Ovary (tissue), 7 donors: ENCODE measurements at regions not wholly inside any gene's neighbourhood (a gene's known extent, or its start where the extent isn't known, plus 50 kb on each side); places are given as distances from the start of the nearest gene placed in this dataset.

Experiments
- DNase-seq, 5 donors: peaks; one replicate each; pipeline ENCODE4 v3.0.0-alpha.2; 2019 to 2020
- H3K27ac ChIP-seq, 2 donors: fragments of 200-600 bp; one replicate each; pipeline versions ENCODE4 v1.5.1 to v1.8.0; 2019 to 2022
- H3K27me3 ChIP-seq: fragments of 200-600 bp; one replicate; pipeline ENCODE4 v1.8.0; 2022
- H3K36me3 ChIP-seq: fragments of 200-600 bp; sonication (generic); one replicate; pipeline ENCODE4 v1.5.1; 2019
- H3K4me1 ChIP-seq: one replicate; pipeline ENCODE4 v1.8.1; 2013; ENCODE audit warnings: mild to moderate bottlenecking, moderate library complexity; ENCODE audit not compliant: insufficient read depth
- H3K4me3 ChIP-seq: fragments of 200-600 bp; sonication (generic); one replicate; pipeline ENCODE4 v1.5.1; 2017
- H3K9me3 ChIP-seq, 2 donors: fragments of 200-600 bp in 1 of 2; sonication (generic) in 1 of 2; one replicate each; pipeline versions ENCODE4 v1.5.1 to v1.8.1; 2013 to 2019; ENCODE audit warnings: mild to moderate bottlenecking in 1 of 2, moderate library complexity in 1 of 2
- EP300 ChIP-seq: sonication (generic); formaldehyde crosslinking; IDR thresholded peaks from one replicate; pipeline ENCODE4 v1.6.1; 2017; ENCODE audit warnings: antibody characterized with exemption
- POLR2A ChIP-seq: fragments of 450-650 bp; IDR thresholded peaks from one replicate; pipeline ENCODE4 v1.6.1; 2017; ENCODE audit warnings: antibody characterized with exemption, mild to moderate bottlenecking, moderate library complexity
- WGBS, 3 donors: extraction: QIAGEN DNeasy Blood & Tissue Kit in 1 of 3; methylation state at CpG; one replicate each; pipeline versions ENCODE4 v1.1.5 to v1.1.7; 2013 to 2017; 5-methylcytosine and 5-hydroxymethylcytosine counted together
- intact Hi-C, 4 donors: fragments of 100-400 bp; cut with DNase I; formaldehyde crosslinking; loops; one replicate each; pipeline versions ENCODE4 v1.11.0 to v1.15.1; 2022 to 2023
- TF ChIP-seq, protein P1 (sequence below), 3 donors: fragments of 450-650 bp in 2 of 3; fragments of 200-600 bp in 1 of 3; IDR thresholded peaks; one replicate each; pipeline versions ENCODE4 v1.5.1 to v1.8.0; 2016 to 2022; ENCODE audit warnings: antibody characterized with exemption in 3 of 3, mild to moderate bottlenecking in 1 of 3
- donor health status: DM: no; HTN: no; CAD: no; lungs with moderate emphysema.
- donor health status: DM: no; HTN: no; CAD: no.
- donor health status: Bipolar disorder and iron deficiency.
- donor health status: DM: no; HTN: no; CAD: no.
- donor health status: DM: yes; HTN: yes; CAD: no.

GRCh38 chrX:144253356-144253755 is 369.5 kb downstream of the UBE2NL start:
- no peak for TF ChIP-seq POLR2A
- TF ChIP-seq EP300, result no peak
- TF ChIP-seq, protein P1, sequence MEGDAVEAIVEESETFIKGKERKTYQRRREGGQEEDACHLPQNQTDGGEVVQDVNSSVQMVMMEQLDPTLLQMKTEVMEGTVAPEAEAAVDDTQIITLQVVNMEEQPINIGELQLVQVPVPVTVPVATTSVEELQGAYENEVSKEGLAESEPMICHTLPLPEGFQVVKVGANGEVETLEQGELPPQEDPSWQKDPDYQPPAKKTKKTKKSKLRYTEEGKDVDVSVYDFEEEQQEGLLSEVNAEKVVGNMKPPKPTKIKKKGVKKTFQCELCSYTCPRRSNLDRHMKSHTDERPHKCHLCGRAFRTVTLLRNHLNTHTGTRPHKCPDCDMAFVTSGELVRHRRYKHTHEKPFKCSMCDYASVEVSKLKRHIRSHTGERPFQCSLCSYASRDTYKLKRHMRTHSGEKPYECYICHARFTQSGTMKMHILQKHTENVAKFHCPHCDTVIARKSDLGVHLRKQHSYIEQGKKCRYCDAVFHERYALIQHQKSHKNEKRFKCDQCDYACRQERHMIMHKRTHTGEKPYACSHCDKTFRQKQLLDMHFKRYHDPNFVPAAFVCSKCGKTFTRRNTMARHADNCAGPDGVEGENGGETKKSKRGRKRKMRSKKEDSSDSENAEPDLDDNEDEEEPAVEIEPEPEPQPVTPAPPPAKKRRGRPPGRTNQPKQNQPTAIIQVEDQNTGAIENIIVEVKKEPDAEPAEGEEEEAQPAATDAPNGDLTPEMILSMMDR (IDR thresholded peaks at IDR 0.05), result no peak
- Histone ChIP-seq H3K27ac (no peak overlapping the region), H3K36me3 (no peaks in the 10 kb centered on the region), H3K4me1 (no peaks in the 10 kb centered on the region), H3K27me3 (no peaks in the 10 kb centered on the region), H3K9me3 (no peaks in the 10 kb centered on the region), H3K4me3 (no peak overlapping the region)
- WGBS, 3 donors, result 52 to 69% (median 68%) methylated on average over 1 of the region's 1 CpG
- intact Hi-C loops, result no loop called here
- no peak for DNase-seq

DNA sequence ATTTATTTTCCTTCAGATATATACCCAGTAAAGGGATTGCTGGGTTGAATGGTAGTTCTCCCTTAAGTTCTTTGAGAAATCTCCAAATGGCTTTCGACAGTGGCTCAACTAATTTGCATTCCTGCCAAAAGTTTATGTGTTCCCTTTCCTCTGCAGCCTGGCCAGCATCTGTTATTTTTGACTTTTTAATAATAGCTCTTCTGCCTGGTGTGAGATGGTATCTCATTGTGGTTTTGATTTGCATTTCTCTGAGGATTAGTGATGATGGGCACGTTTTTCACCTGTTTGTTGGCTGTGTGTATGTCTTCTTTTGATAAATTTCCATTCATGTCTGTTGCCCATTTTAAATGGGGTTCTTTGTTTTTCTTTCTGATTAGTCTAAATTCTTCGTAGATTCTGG is 375.2 kb downstream of the UBE2NL start:
- H3K4me3 ChIP-seq, result no peak overlapping the region
- no peak for DNase-seq
- intact Hi-C loops, result no loop called here

DNA sequence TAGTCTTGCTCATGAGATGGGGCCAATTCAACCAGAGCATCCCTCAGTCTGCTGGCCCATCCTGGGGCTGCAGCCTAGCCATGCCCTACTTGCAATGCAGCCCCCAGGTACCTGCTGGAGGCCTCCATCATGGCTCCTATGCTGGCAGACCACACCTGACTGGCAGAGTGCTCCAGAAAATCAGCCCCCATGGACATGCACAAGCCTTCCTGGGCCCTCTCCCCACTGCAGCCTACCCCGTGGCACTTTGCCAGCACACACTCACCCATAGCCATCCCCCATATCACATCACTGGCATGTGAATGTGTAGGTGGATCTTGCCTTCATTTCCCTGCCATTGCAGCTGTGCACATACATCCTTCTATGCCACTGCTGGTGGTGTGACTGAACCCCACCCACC is 381.8 kb downstream of the UBE2NL start:
- WGBS, 3 donors, result 29 to 38% (median 30%) methylated on average over 1 of the region's 1 CpG

More for the DNA sequence above, 375.2 kb downstream of the UBE2NL start:
- TF ChIP-seq EP300, result no peak
- no peak for TF ChIP-seq POLR2A
- TF ChIP-seq, protein P1 (IDR thresholded peaks at IDR 0.05), result no peak
- Histone ChIP-seq H3K36me3 (no peaks in the 10 kb centered on the region), H3K9me3 (no peaks in the 10 kb centered on the region), H3K4me1 (no peaks in the 10 kb centered on the region), H3K27ac (no peak overlapping the region), H3K27me3 (no peaks in the 10 kb centered on the region)
- WGBS, 3 donors, result 38 to 45% (median 40%) methylated on average over 3 of the region's 3 CpGs

DNA sequence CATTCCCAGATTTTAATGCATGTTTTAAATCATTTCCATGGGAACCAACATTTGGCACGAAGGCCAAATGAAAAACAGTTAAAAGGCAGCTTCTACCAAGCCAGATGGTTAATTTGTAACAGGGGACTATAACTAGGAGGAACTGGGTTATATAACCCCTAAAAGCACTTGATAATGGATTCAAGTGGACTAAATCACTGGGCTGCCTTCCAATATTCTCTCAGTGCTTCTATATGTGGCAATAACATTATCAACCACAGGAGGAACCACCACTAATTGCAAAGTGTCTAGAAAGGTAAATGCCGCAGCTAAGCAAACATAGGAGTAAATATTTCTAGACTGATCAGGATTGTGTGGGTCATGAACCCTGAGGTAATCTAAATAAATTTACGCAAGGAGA is 391.5 kb downstream of the UBE2NL start:
- Histone ChIP-seq H3K4me1 (no peaks in the 10 kb centered on the region), H3K9me3 (no peaks in the 10 kb centered on the region), H3K27ac (no peak overlapping the region), H3K36me3 (no peaks in the 10 kb centered on the region), H3K27me3 (no peaks in the 10 kb centered on the region), H3K4me3 (no peak overlapping the region)
- intact Hi-C loops, result no loop called here
- TF ChIP-seq, protein P1 (IDR thresholded peaks at IDR 0.05), result no peak
- no peak for TF ChIP-seq EP300
- TF ChIP-seq POLR2A, result no peak
- 36 to 38% (median 38%) methylated on average over 3 of the region's 3 CpGs for WGBS, 3 donors
- no peak for DNase-seq

More for the DNA sequence above, 381.8 kb downstream of the UBE2NL start:
- no peak overlapping the region for H3K4me3 ChIP-seq
- H3K9me3 ChIP-seq, result no peaks in the 10 kb centered on the region
- intact Hi-C loops, result no loop called here
- H3K4me1 ChIP-seq, result no peaks in the 10 kb centered on the region
- no peaks in the 10 kb centered on the region for H3K27me3 ChIP-seq
- TF ChIP-seq EP300 (no peak), POLR2A (no peak)
- TF ChIP-seq, protein P1 (IDR thresholded peaks at IDR 0.05), result no peak
- no peak overlapping the region for H3K27ac ChIP-seq
- DNase-seq, result no peak
- no peaks in the 10 kb centered on the region for H3K36me3 ChIP-seq

- no peak overlapping the region for H3K27ac ChIP-seq
- 19 to 26% (median 23%) methylated on average over 3 of the region's 3 CpGs for WGBS, 3 donors
- DNase-seq, result no peak
- H3K9me3 ChIP-seq, result no peaks in the 10 kb centered on the region
- H3K4me3 ChIP-seq, result no peak overlapping the region
- H3K36me3 ChIP-seq, result no peaks in the 10 kb centered on the region
- TF ChIP-seq, protein P1 (IDR thresholded peaks at IDR 0.05), result no peak
- TF ChIP-seq POLR2A (no peak), EP300 (no peak)
- H3K27me3 ChIP-seq, result no peaks in the 10 kb centered on the region
- no peaks in the 10 kb centered on the region for H3K4me1 ChIP-seq
- intact Hi-C loops, result no loop called here
Measured at GRCh38 chrX:144275843-144276242, 392.0 kb downstream of the UBE2NL start.
